NT2/D1 (cell line): ENCODE measurements at regions not wholly inside any gene's neighbourhood (a gene's known extent, or its start where the extent isn't known, plus 50 kb on each side); places are given as distances from the start of the nearest gene placed in this dataset.

Experiments
- DNase-seq: peaks from one replicate; pipeline ENCODE4 v3.0.0-alpha.2; 2011; ENCODE audit warnings: low read depth, low spot score
- H3K27me3 ChIP-seq: 2 replicates; pipeline ENCODE4 v1.6.0; 2011; ENCODE audit warnings: mild to moderate bottlenecking; ENCODE audit not compliant: insufficient read length, insufficient read depth
- H3K36me3 ChIP-seq: 2 replicates; pipeline ENCODE4 v1.6.1; 2011; ENCODE audit warnings: mild to moderate bottlenecking, low read length, mixed read lengths; ENCODE audit not compliant: insufficient read depth, insufficient read length
- H3K4me1 ChIP-seq: 2 replicates; pipeline ENCODE4 v1.5.1; 2011; ENCODE audit not compliant: insufficient read depth, insufficient read length
- H3K4me3 ChIP-seq: 2 replicates; pipeline ENCODE4 v1.5.1; 2011; ENCODE audit warnings: low read depth; ENCODE audit not compliant: insufficient read length
- H3K9ac ChIP-seq: 2 replicates; pipeline ENCODE4 v1.6.0; 2011; ENCODE audit warnings: low read depth; ENCODE audit not compliant: insufficient read length
- H3K9me3 ChIP-seq: 2 replicates; pipeline ENCODE4 v1.5.1; 2011; ENCODE audit warnings: mild to moderate bottlenecking, low read length; ENCODE audit not compliant: insufficient read depth
- SUZ12 ChIP-seq: IDR thresholded peaks from 2 replicates; pipeline ENCODE4 v1.6.1; 2011; ENCODE audit not compliant: insufficient read length, insufficient read depth; ENCODE audit errors: extremely low read depth
- YY1 ChIP-seq: IDR thresholded peaks from 2 replicates; pipeline ENCODE4 v1.6.1; 2011; ENCODE audit not compliant: insufficient read length, insufficient read depth
- ZNF274 ChIP-seq: IDR thresholded peaks from 2 replicates; pipeline ENCODE4 v1.6.1; 2011; ENCODE audit warnings: mild to moderate bottlenecking, low read depth, low read length

DNA sequence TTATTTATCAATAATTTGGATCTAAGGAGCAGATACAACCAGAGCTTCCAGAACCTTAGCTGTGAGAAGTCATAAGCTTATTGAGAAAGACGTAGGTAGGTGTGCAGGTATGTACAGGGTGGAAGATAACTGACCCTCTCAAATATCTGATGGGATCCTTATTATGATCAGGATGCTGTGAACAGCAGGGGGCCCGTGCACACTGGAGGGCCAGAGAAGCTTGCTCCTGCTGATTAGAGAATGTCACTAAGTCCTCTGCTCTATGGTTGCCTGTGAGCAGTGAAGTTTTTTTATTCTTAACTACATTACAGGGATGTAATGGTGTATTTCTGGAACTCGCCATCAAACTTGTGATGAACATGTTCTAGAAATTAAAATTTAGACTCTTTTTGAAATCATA is 108.9 kb upstream of the POU5F2 start:
- H3K4me1 ChIP-seq = no peaks in the 10 kb centered on the region
- H3K4me3 ChIP-seq = no peak overlapping the region
- no peaks in the 10 kb centered on the region for H3K36me3 ChIP-seq
- TF ChIP-seq ZNF274 (no peak), YY1 (no peak), SUZ12 (no peak)
- DNase-seq = no peak
- H3K9ac ChIP-seq = no peak overlapping the region
- no peaks in the 10 kb centered on the region for H3K9me3 ChIP-seq
- H3K27me3 ChIP-seq = no peaks in the 10 kb centered on the region

DNA sequence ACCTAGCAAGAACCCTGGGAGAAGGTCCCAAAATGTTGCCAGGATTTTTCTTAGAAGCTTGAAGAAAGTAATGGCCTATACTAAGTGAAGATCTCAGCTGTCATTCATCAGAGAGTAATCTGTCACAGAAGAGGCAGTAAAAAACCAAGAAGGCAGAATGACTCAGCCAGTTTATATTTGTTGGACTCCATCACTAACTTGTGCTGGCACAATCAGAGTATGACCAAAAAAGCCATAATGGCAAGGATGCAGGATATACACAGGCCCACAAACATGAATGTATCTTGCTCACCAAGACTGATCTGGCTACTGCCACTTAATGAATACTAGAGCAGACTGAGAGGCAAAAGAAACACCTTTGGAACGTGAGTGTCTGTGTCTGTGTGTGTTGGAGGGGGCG is 104.0 kb upstream of the POU5F2 start:
- H3K9ac ChIP-seq = no peak overlapping the region
- no peaks in the 10 kb centered on the region for H3K4me1 ChIP-seq
- H3K9me3 ChIP-seq = no peaks in the 10 kb centered on the region
- DNase-seq = no peak
- H3K36me3 ChIP-seq = no peaks in the 10 kb centered on the region
- TF ChIP-seq SUZ12 (no peak), ZNF274 (no peak), YY1 (no peak)
- no peak overlapping the region for H3K4me3 ChIP-seq
- H3K27me3 ChIP-seq = no peaks in the 10 kb centered on the region

DNA sequence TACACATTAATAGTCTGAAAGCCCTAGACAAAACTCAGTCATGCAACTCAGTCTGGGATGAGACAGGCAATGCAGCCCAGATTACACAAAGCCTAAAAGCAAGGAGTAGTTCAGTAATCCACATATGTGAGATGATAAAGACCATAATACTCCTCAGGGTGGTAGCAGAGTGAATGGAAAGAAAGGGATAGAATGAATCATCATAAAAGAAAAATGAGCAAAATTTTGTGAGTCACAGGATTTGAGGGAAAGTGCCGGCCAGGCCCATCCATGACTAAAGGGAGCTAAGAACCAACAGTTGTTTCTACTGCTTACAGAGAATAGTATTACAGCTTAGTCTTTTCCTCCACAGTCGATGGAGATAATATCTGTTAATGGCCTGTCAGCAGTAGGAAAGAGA is 90.0 kb upstream of the POU5F2 start:
- DNase-seq = no peak
- H3K4me3 ChIP-seq = no peak overlapping the region
- no peaks in the 10 kb centered on the region for H3K36me3 ChIP-seq
- no peaks in the 10 kb centered on the region for H3K27me3 ChIP-seq
- no peak overlapping the region for H3K9ac ChIP-seq
- H3K9me3 ChIP-seq = no peaks in the 10 kb centered on the region
- no peaks in the 10 kb centered on the region for H3K4me1 ChIP-seq
- no peak for TF ChIP-seq SUZ12
- TF ChIP-seq YY1 = no peak
- no peak for TF ChIP-seq ZNF274

GRCh38 chr5:93830893-93831292 is 89.5 kb upstream of the POU5F2 start:
- H3K4me3 ChIP-seq = no peak overlapping the region
- H3K36me3 ChIP-seq = no peaks in the 10 kb centered on the region
- TF ChIP-seq ZNF274 = no peak
- no peak for DNase-seq
- H3K4me1 ChIP-seq = no peaks in the 10 kb centered on the region
- H3K27me3 ChIP-seq = no peaks in the 10 kb centered on the region
- no peak overlapping the region for H3K9ac ChIP-seq
- no peaks in the 10 kb centered on the region for H3K9me3 ChIP-seq

DNA sequence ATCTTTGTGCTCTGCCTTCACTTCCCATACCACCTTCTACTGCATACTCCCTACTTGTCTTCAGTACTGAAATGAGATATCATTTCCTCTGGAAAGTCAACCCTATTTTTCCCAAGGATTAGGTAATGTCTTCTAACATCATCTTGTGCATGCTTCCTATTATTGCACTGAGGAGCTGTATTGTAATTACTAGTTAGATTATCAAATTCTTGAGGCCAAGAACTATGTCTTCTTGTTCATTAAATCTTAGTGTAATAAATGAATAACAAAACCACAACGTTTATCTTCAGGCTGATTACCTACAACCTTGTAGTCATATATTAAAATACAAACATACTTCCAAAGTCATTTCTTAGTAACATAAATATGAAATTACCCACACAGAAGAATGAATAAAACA is 87.9 kb upstream of the POU5F2 start:
- no peak for TF ChIP-seq SUZ12
- TF ChIP-seq ZNF274 = no peak
- TF ChIP-seq YY1 = no peak
- Histone ChIP-seq H3K4me1 (no peaks in the 10 kb centered on the region), H3K4me3 (no peak overlapping the region), H3K27me3 (no peaks in the 10 kb centered on the region), H3K9me3 (no peaks in the 10 kb centered on the region), H3K9ac (no peak overlapping the region), H3K36me3 (no peaks in the 10 kb centered on the region)
- DNase-seq = no peak

DNA sequence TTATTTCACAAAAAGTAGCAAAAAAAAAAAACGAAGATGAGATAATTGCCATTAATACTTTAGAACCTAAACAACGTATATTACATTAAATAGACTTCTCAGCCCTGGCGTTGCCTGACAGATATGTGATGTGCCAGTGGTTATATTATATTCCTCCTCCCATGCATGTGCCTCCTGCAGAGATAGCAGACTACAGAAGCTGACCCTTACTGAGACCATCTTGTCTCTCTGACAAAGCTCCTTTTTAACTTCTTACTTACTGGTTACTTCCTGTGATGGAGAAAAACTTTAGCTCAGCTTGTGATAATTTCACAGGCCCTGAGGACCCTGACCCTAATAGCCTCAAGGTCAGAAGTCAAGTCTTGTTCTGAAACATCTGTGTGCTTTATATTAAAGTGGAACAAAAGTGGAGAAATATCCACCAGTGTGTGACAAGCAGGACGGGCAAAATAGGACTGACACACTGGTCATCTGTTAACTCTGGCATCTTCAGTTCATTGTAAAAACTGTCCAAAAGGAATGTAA is 80.6 kb upstream of the POU5F2 start:
- no peak overlapping the region for H3K9ac ChIP-seq
- no peaks in the 10 kb centered on the region for H3K27me3 ChIP-seq
- TF ChIP-seq YY1 = no peak
- TF ChIP-seq SUZ12 = no peak
- TF ChIP-seq ZNF274 = no peak
- DNase-seq = no peak
- H3K4me1 ChIP-seq = no peaks in the 10 kb centered on the region
- no peaks in the 10 kb centered on the region for H3K36me3 ChIP-seq
- no peak overlapping the region for H3K4me3 ChIP-seq
- H3K9me3 ChIP-seq = no peaks in the 10 kb centered on the region

DNA sequence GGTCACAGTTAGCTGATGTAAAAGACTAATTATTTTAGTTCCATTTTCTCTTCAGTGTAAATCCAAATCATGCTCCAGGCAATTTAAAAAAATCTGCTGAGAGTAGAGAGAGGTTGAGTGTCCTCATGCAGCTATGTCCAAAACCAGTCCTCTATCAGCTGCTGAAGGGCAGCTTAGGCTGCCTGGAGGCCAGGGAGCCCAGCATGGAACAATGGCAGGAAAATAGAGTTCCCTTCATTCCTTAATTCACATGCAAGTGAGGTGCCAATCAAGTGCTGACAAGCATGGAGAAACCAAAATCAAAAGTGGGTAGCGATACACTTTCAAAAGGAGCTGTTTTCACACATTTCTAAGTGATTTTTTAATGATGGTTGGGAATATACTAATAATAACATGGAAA is 78.3 kb upstream of the POU5F2 start:
- Histone ChIP-seq H3K36me3 (no peaks in the 10 kb centered on the region), H3K27me3 (no peaks in the 10 kb centered on the region), H3K9me3 (no peaks in the 10 kb centered on the region), H3K4me1 (no peaks in the 10 kb centered on the region), H3K9ac (no peak overlapping the region), H3K4me3 (no peak overlapping the region)
- no peak for TF ChIP-seq YY1
- TF ChIP-seq SUZ12 = no peak
- TF ChIP-seq ZNF274 = no peak
- DNase-seq = no peak

DNA sequence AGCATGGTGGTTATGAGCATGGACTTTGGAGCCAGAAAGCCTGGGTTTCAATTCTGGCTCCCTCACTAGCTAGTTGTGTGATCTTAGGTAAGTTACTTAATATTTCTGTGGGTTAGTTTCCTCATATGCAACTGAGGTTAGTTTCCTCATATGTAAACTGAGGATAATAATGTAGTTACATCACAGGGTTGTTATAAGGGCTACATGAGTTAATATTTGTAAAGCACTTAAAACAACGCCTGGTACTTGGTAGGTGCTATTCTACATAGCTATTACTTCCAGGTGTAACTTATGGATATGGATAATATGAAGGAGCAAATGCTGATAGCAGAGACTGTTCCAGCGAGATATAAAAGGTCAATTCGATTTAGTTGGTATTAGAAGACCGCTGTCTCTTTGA is 69.4 kb upstream of the POU5F2 start:
- TF ChIP-seq ZNF274 (no peak), YY1 (no peak), SUZ12 (no peak)
- no peak for DNase-seq
- no peaks in the 10 kb centered on the region for H3K27me3 ChIP-seq
- H3K9ac ChIP-seq = no peak overlapping the region
- H3K4me3 ChIP-seq = no peak overlapping the region
- H3K4me1 ChIP-seq = no peaks in the 10 kb centered on the region
- no peaks in the 10 kb centered on the region for H3K9me3 ChIP-seq
- no peaks in the 10 kb centered on the region for H3K36me3 ChIP-seq
